GM21447 (cell line): ENCODE measurements at regions not wholly inside any gene's neighbourhood (a gene's known extent, or its start where the extent isn't known, plus 50 kb on each side); places are given as distances from the start of the nearest gene placed in this dataset.
"Not testable (repeated sequence)": the region's sequence is repeated elsewhere in the genome, so short reads cannot be mapped to it uniquely, and the experiment has no call there.

ENCODE experiments used
- ATAC-seq: cut with Tn5 transposase; IDR thresholded peaks from one replicate; pipeline ENCODE4 v1.9.1; 2021; ENCODE audit not compliant: unreplicated experiment

DNA sequence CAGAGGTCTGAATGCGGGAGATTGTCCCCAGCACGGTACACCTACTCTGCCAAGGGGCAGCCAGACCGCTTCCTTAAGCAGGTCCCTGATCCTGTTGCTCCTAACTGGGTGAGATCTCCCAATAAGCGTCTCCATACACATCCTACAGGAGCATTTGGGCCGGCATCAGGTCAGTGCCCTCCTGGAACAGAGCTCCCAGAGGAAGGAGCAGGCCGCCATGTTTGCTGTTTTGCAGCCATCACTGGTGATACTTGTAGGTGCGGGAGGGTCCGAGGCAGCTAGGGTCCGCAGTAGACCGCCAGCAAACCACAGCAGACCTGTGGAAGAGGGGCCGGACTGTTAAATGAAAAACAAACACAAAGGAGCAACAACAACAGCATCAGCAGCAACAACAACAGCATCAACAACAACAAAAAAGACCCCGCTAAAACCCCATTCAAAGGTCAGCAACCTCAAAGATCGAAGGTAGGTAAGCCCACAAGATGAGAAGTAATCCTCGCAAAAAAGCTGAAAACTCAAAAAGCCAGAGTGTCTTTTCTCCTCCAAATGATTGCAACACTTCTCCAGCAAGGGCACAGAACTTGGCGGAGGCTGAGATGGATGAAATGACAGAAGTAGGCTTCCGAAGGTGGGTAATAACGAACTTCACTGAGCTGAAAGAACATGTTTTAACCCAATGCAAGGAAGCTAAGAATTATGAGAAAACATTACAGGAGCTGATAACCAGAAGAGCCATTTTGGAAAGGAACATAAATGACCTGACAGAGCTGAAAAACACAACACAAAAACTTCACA, 79.0 kb upstream of the CDH7 start:
- no peak for ATAC-seq

DNA sequence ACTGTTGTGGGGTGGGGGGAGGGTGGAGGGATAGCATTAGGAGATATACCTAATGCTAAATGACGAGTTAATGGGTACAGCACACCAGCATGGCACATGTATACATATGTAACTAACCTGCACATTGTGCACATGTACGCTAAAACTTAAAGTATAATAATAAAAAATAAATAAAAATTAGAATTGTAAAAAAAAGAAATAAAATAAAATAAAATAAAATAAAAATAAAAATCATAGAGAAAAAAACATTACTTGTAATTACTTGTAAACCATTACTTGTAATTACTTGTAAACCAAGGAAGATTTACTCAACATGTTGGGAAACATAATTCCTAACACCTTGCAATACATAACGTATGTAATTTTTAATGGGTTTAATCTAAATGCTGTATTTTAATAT, 80.7 kb upstream of the CDH7 start:
- ATAC-seq: not testable (repeated sequence)

DNA sequence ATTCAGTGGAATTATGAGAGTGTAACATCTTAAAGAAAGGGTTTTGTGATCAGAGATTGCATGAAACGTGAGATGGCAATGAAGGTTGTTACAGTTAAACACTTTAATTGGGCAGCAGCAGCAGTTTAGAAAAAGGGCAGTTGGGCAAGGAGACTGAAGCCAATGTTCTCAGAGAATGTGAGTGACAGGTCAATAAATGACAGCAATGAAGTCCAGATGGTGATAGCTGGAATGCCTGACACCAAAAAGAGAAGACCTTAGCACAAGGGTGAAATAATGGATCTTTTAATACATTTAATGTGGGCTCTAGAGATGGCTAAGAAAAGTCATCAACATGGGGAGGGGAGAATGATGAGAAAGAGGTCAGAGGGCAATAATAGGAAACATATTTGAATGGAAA, 89.4 kb upstream of the CDH7 start:
- no peak for ATAC-seq

DNA sequence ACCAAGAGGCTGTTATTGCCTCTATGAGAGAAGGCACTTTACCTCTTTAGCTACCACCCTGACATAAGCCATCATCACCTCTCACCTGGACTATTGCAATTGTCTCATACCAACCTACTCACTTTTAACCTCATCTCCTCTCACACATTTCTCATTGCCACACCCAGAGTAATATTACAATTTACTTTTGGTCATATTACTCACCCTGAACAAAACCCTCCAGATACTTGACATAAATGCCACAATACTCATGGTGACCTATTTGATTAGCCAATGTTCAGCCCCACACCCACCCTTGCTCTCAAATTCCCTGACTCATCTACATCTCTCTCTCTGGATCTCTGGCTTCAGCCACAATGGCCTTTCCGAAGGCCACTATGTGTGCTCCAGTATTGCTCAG, 90.9 kb upstream of the CDH7 start:
- no peak for ATAC-seq

DNA sequence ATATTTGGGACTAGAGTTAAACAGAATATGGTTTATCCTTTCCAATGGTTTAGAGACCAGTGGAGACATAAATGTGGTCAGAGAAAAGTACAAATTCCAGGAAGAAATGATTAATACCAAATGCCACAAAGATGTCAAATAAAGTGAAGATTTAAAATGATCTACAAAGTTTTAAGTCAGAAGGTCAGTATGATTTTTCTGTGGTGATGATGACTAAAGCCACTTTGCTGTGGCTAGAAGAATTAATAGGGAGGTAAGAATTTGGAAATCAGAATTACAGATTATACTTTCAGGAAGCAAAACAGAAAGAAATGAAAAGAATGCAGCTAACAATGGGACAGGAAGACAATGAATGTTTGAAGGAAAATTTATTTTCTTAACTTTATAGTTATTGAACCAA, 91.5 kb upstream of the CDH7 start:
- no peak for ATAC-seq

DNA sequence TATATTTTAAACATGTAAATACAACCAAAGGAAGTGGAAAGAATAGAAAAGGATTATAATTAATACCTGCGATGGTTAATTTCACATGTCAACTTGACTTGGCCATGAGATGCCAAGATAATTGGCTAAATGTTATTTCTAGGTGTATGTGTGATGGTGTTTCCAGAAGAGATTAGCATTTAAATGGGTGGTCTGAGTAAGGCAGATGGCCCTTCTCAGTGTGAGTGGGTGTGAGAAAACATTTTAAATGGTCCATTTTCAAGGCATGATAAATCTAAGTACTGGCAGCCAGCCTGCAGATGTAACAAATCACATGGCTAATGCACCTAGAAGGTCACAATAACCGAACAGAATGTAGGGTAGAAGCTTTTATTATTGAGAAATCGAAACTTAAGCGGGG, 99.6 kb upstream of the CDH7 start:
- no peak for ATAC-seq

DNA sequence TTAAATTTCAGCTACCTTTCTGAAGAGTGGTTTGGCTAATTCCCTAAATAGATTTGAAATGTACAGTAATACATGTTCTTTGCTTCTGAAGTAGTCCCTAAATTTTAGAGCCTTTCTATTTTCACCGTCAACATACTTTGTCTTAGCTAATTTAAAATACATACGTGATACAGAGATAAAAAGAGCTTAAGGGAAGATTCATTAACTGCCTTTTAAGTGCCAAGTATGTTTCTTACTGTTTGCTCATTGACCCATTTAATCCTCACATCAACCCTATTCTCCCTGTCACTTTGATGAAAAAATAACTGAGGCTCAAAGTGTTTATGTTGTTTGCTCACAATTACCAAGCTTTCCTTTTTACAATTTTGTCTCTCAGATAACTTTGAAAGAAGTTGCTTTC, 118.6 kb upstream of the CDH7 start:
- ATAC-seq: no peak

DNA sequence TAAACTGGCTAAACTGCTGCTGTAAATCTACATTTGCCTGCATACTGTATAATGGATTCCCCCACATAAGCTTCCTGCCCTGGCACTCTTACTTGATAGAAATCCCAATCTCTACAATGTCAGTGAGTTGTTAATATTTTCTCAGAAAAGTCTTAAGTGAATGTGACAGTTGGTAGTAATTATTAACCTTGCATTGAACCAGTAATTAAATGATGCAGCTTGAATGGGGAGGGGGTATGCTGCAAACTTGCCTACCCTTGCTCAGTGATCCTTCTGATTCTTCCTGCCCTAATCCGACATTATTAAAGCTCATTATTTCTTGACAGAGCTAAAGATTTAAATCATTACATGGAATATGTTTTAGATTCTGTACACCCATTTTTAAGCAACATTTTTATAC, 119.0 kb upstream of the CDH7 start:
- no peak for ATAC-seq

DNA sequence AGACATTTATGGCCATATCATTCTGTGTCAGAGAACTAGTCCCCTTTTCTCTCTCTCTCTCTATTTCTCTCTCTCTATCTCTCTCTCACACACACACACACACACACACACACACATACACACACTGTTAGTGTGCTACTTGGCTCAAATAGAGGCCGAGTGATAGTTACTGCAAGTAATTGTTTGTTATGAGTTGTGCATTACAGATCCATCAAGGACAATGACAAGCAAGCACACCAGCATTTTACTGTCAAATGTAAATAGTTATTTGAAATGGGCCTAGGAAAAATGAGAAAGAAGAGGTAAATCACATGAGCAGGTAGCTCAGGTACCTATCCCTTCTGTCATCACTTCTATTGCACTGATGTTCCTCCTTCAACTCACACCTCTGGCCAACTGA, 122.4 kb upstream of the CDH7 start:
- no peak for ATAC-seq

DNA sequence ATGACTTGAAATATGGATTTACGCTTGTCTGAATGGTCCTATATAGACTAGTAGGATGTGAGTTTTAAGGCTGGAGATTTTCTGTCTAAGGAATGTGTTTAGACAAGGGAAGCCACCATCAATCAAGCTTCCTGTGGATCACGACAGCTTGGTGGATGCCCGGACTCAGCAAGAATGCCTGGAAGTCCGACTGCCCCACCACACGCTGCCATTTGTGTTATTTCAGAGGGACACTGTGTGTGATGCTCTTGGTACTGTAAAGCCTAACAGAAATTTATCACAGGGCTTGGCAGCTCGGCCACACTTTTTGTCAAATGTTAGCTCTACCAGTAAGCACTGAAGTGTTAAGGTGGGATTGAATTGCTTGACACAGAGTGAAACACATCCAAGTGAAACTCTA, 127.1 kb upstream of the CDH7 start:
- no peak for ATAC-seq

DNA sequence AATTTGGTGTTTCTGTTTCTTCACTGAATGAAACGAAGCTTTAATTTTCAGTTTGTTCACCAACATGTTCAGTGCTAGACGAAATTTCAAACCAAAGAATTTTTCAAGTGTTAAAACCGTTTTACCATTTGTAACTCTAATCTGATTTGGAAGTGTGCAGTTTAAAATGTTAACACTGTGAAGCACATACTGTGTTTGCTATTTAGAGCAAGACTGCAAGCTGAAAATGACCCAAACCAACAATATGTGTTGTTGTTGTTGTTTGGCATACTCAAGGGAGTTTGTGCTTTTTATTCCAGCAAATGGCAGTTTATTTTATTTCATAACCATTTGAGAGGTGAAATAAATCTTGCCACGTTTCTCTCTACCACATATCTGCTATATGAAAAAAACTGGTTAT, 128.4 kb upstream of the CDH7 start:
- no peak for ATAC-seq

DNA sequence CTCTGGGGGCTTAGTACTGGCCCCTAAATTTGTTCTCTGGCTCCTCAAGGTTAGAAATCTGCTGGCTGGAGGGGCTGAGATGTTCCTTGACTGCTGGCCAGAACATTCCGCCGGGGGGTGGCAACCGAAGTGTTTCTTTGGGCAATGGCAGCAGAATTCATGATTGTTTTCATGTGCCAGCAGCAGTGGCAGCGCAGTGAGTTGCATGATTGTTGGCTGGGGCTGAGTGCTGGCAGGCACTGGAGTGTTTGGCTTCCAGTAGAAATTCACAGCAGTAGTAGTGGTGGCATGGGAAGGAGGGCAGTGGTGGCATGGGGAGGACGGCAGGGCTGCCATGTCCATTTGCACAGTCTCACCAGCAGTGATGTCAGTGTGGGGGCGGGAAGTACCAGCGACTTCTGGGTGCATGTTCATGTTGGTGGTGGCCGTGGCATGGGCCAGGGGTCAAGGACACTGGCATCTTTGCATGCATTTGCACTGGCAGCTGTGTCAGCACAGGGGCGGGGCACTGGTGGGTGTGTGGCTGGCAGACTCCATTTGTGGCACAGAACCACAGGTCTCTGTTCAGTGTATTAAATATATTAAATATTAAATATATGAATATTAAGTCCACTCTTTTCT, 130.6 kb upstream of the CDH7 start:
- no peak for ATAC-seq

DNA sequence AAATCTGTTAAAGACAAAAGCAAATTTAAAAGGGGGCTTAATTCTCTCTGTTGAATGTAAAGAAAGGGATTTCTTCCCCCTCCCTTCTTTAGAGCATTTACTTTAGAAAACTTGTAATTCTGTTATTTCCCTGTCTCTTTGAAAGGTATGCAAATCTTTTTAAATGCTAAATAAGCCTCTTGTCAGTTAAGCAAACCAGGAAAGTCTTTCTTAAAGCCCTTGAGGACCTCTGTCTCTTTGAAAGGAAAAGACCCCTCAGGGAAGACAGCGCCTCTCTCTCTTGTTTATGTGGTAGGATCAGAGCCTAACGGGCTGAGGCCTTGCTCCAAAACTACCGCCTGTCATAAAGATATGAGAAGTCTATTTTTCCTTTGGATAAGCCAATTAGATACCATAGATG, 139.9 kb upstream of the CDH7 start:
- ATAC-seq: no peak

DNA sequence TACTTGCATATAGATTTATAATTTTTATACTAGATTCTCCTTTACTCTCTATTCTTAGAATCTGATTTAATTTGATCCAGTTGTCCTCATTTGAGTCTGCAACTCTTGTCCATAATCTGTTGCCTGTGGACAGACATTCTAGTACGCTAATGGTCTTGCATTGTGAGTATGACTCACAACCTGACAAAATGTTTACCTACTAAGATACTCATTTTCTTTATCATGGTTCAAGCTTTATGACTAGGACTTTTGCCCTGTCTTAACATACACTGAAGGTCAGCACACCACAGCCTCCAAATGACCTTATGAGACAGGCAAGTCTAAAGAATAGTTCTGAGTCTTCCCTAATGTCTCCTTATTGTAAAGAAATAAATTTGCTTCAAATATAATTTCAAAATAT, 142.3 kb upstream of the CDH7 start:
- no peak for ATAC-seq

DNA sequence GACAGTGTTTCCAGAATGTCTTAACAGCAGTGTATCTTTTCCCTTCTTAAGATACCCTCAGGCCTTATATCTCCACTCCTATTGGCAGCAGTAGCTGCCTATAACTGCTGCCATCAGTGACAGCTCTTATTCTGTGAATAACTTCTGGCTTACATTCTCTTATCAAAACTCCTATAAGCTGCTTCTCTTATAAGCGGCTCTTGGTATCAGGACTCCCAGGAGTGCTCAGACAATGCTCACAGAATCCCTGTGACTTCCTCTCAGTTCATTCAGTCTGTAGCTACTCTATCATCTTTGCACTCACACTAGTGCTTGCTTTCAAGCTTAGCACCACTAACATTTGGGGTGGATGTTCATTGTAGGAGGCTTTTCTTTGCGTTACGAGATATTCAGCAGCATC, 143.7 kb upstream of the CDH7 start:
- ATAC-seq: no peak

DNA sequence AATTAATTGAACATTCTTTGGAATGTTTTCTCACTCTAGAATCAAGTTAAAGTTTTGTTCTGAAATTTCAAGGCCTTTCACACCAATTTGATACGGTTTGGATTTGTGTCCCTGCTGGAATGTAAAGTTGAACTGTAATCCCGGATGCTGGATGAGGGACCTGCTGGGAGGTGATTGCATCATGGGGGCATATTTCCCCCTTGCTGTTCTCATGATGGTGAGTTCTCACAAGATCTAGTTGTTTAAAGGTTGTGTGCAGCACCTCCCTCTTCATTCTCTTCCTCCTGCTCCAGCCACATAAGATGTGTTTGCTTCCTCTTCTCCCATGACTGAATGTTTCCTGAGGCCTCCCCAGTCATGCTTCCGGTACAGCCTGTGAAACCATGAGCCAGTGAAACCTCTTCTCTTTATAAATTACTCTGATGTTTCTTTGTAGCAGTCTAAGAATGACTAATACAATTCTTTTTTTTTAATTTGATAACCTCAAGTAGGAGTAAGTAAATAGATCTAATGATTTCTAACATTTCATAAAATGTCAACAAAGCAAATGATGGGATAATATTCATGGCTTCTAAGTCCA, 144.2 kb upstream of the CDH7 start:
- no peak for ATAC-seq

DNA sequence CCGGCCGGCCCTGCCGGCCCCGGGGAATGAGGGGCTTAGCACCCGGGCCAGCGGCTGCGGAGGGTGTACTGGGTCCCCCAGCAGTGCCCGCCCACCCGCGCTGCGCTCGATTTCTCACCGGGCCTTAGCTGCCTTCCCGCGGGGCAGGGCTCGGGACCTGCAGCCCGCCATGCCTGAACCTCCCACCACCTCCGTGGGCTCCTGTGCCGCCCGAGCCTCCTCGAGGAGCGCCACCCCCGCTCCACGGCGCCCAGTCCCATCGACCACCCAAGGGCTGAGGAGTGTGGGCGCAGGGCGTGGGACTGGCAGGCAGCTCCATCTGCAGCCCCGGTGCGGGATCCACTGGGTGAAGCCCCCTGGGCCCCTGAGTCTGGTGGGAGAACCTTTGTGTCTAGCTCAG, 145.5 kb upstream of the CDH7 start:
- not testable (repeated sequence) for ATAC-seq

DNA sequence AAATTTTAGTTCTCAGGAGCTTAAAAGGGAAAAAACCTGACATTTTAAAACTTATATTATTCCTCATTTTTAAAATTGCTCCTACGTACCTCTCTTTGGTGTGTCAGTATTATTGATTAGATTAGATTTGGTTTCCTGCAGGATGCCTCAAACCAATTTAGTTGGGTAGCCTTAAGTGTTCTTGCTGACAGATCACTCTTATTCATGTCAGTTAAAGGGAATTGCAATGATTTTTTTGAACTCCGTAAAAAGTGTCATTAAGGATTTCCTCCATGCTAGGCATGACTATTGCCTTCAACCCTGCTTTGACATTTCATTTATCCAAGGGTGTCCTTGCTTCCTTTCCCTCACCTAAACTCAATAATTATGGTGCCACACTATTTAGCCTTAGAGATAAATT, 149.0 kb upstream of the CDH7 start:
- ATAC-seq: no peak

DNA sequence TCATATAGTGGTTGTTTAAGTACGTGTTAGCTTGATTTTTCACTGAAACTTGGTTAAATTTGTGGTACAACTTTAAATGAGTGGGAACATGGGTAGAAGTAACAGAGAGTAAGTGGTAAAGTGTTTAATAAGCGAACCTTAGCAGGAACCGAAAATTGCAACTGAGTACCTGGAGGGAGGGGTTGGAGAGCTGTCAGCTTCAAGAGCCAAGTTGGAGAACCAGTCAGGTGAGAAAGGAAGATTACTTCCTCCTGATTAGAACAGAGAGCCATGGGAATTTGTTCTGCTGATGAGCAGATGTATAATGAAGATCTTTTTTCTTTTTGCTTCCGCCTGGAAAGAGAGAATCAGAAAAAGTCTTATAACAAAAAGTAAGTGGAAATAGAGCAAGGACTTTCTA, 158.4 kb upstream of the CDH7 start:
- ATAC-seq: no peak

DNA sequence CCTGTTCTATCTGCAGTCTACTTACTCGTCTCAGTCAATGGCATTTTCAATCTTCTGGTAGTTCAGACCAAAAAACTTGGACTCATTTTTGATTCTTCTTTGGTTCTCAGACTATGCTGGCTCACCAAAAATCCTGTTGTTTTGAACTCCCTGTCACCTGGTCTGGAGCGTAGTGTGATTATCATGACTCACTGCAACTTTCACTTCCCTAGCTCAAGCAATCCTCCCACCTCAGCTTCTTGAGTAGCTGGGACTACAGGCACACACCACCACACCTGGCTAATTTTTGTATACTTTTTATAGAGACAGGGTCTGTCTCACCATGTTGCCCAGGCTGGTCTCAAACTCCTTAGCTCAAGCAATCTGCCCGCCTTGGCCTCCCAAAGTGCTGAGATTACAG, 163.3 kb upstream of the CDH7 start:
- ATAC-seq: no peak

DNA sequence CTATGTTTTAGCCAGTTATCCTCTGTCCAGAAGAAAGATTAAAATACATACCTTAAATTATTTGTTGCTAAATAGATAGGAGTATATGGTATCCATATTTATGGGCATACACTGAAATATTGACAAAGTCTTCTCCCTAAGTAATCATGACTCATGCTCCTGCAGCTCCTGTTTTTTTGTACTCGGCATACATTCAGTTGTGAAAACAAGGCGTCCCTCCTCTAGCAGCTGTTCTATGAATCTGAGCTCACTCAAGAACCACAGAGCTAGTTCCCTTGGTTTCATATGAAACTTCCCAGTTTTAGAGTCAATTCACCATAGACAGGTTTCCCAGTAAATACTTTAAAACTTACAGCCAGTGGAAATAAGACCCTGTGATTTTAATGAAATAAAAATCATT, 168.7 kb upstream of the CDH7 start:
- ATAC-seq: not testable (repeated sequence)

DNA sequence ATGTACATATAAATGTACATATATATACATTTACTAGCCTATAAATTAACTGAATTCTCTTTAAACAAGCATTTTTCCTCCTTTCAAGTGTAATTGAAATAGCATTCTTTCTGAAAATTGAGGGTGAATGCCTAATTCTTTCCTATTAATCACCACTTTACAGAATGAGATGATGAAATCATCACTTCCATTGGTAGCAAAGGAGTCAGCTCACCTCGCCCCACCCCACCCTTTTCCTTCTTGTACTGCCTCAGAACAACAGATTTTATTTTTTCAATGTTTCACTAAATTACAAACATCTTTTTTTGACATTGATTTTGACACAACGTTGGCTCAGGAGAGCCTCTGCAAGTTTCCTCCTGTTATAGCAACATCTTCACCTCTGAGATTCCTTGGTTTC, 181.9 kb upstream of the CDH7 start:
- ATAC-seq: no peak

DNA sequence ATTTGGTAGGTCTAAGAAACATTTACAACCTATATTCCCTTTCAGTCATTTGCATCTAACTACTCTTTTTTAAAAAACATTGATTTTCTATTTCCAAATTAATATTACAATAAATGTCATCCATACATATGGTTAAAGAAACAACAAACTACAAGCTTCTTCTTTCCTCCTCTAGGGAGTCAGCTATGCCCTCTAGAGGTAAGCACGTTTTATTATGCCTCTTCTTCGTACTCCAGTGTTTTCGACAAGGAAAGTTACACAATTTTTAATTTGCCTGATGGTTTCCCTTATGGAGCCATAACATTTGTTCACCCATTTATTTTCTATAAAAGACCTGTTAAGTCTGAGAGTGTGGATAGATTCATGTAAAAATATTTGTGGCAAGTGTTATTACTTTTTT, 183.4 kb upstream of the CDH7 start:
- ATAC-seq: no peak
